MCF 10A (cell line): ENCODE measurements at regions not wholly inside any gene's neighbourhood (a gene's known extent, or its start where the extent isn't known, plus 50 kb on each side); places are given as distances from the start of the nearest gene placed in this dataset.

ENCODE experiments used
- BruUV-seq: library from RNA; stranded (reverse); fragments of 400-500 nt; replicated peaks from 2 replicates; lab custom pipeline; 2021; lab: Mats Ljungman, UMichigan
- CTCF ChIA-PET: fragments of 300-600 bp; sonication (Branson Sonifier 250); formaldehyde crosslinking; extraction: SDS; loops from one replicate; lab custom pipeline; 2021; ENCODE audit warnings: antibody characterized with exemption, inconsistent platforms; lab: Yijun Ruan, JAX
- POLR2A ChIA-PET: fragments of 300-600, 350-650 bp; sonication (Branson Sonifier 250); formaldehyde crosslinking; extraction: SDS; loops from one replicate; lab custom pipeline; 2020; ENCODE audit warnings: antibody characterized with exemption, inconsistent platforms; lab: Yijun Ruan, JAX
- DNase-seq: peaks from one replicate; pipeline ENCODE4 v3.0.0-alpha.2; 2018; ENCODE audit not compliant: unreplicated experiment
- H3K27ac Mint-ChIP-seq: one replicate; pipeline ENCODE4 v1.8.0; 2022; ENCODE audit warnings: mild to moderate bottlenecking, low read depth, mixed read lengths; ENCODE audit not compliant: unreplicated experiment
- H3K27me3 Mint-ChIP-seq: one replicate; pipeline ENCODE4 v1.8.0; 2022; ENCODE audit warnings: mixed read lengths; ENCODE audit not compliant: insufficient read depth, unreplicated experiment
- H3K36me3 Mint-ChIP-seq: one replicate; pipeline ENCODE4 v1.8.0; 2022; ENCODE audit warnings: mild to moderate bottlenecking, moderate library complexity, mixed read lengths; ENCODE audit not compliant: insufficient read depth, unreplicated experiment
- H3K4me1 Mint-ChIP-seq: one replicate; pipeline ENCODE4 v1.8.0; 2022; ENCODE audit warnings: mixed read lengths; ENCODE audit not compliant: insufficient read depth, unreplicated experiment
- H3K4me3 Mint-ChIP-seq: one replicate; pipeline ENCODE4 v1.8.0; 2022; ENCODE audit warnings: mild to moderate bottlenecking, moderate library complexity, mixed read lengths; ENCODE audit not compliant: unreplicated experiment
- H3K9me3 Mint-ChIP-seq: one replicate; pipeline ENCODE4 v1.8.0; 2022; ENCODE audit warnings: mixed read lengths; ENCODE audit not compliant: unreplicated experiment
- intact Hi-C: fragments of 100-400 bp; cut with micrococcal nuclease; formaldehyde crosslinking; loops from 2 replicates; pipeline ENCODE4 v1.14.1; 2022
- TF ChIP-seq, protein P1 (sequence below): fragments of 200-600 bp; IDR thresholded peaks from one replicate; pipeline ENCODE4 v1.8.0; 2022; ENCODE audit warnings: antibody characterized with exemption, mild to moderate bottlenecking; ENCODE audit not compliant: unreplicated experiment

- Mint-ChIP-seq H3K4me3 (no peak overlapping the region), H3K27me3 (no peaks in the 10 kb centered on the region), H3K36me3 (peaks cover 37% of the 10 kb centered on the region), H3K9me3 (no peaks in the 10 kb centered on the region), H3K27ac (peak overlapping the region; percentile 78), H3K4me1 (peaks cover 8% of the 10 kb centered on the region)
- no TSS peak for BruUV-seq
- ChIA-PET POLR2A (interaction anchor here (1.1 to 5.8 kb wide), 3 partner anchors 10 to 56 kb away, joined by 3 to 45 read pairs (median 12); no protein-coding TSS in a partner anchor), CTCF (interaction anchor here (0.6 to 1.5 kb wide), 4 partner anchors 8 to 21 kb away, joined by 3 read pairs; no protein-coding TSS in a partner anchor)
- intact Hi-C loops = loop anchor here (5.0 kb wide), 1 partner anchor 63 kb away; no protein-coding TSS in a partner anchor
- no peak for DNase-seq
- TF ChIP-seq, protein P1, sequence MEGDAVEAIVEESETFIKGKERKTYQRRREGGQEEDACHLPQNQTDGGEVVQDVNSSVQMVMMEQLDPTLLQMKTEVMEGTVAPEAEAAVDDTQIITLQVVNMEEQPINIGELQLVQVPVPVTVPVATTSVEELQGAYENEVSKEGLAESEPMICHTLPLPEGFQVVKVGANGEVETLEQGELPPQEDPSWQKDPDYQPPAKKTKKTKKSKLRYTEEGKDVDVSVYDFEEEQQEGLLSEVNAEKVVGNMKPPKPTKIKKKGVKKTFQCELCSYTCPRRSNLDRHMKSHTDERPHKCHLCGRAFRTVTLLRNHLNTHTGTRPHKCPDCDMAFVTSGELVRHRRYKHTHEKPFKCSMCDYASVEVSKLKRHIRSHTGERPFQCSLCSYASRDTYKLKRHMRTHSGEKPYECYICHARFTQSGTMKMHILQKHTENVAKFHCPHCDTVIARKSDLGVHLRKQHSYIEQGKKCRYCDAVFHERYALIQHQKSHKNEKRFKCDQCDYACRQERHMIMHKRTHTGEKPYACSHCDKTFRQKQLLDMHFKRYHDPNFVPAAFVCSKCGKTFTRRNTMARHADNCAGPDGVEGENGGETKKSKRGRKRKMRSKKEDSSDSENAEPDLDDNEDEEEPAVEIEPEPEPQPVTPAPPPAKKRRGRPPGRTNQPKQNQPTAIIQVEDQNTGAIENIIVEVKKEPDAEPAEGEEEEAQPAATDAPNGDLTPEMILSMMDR = no peak
Observed at GRCh38 chr9:750249-750967, 91.1 kb upstream of the DMRT1 start.

DNA sequence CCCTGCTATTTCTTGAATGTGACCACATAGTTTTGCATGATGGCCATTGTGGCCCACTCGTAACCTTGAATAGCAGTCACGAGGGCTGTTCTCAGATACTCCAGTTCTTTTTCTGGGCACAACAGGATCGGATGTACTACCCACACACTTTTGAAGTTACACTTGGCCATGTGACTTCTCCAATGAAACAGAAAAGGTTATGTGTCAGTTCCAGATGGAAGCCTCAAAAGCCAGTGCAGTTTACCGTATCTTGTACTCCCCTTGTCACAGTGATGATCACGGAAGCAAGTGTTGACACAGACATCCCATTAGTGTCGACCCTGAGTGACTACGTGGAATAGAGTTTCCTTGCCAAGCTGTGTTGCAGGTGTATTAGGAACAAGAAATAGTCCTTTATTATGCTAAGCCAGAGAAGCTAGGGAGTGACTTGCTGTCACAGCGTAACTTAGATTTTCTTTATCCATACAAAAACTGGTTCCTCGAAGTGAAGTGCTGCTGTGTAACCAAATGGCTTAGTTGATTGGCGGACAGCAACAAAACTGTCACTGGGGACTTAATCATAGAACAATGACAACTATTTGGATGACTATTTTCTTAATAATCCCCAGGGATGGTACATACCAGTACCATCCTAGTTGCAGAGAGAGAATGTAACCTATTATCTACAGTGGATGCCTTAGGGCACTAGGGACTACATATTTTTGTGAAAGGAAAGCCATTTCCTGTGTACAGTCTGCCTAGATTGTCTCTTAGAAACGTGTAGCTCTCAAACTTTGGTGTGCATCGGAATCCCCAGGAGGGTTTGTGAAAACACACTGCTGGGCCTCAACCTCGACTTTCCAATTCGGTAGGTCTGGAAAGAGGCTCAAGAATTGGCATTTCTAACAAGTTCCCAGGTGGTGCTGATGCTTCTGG is 90.1 kb upstream of the DMRT1 start:
- intact Hi-C loops = loop anchor here (5.0 kb wide), 1 partner anchor 64 kb away; no protein-coding TSS in a partner anchor
- Mint-ChIP-seq H3K9me3 (no peaks in the 10 kb centered on the region), H3K36me3 (peaks cover 36% of the 10 kb centered on the region), H3K4me3 (no peak overlapping the region), H3K4me1 (peaks cover 15% of the 10 kb centered on the region), H3K27ac (peak overlapping the region; percentile 78), H3K27me3 (no peaks in the 10 kb centered on the region)
- TF ChIP-seq, protein P1 = no peak
- no peak for DNase-seq
- no TSS peak for BruUV-seq
- CTCF ChIA-PET = interaction anchor here (0.6 to 1.0 kb wide), 5 partner anchors 9 to 367 kb away, joined by 3 to 6 read pairs (median 4); no protein-coding TSS in a partner anchor
- POLR2A ChIA-PET = interaction anchor here (0.6 to 5.8 kb wide), 15 partner anchors 10 to 1900 kb away, joined by 3 to 45 read pairs (median 4); no protein-coding TSS in a partner anchor

DNA sequence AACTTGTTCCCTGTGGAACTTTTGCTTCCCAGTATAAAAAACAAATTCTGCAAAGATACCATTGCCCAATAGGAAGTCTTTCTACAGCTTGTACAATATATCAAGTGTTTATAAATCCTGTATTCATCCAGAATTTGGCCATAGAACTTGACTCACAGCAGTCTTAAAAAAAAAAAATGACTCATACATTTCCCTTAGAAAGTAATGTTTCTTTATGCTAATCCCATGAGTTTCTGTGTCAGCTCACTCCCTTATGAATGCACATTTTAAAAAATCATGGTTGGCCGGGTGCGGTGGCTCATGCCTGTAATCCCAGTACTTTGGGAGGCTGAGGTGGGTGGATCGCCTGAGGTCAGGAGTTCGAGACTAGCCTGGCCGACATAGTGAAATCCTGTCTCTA is 89.3 kb upstream of the DMRT1 start:
- CTCF ChIA-PET = interaction anchor here (0.7 to 1.0 kb wide), 5 partner anchors 8 to 368 kb away, joined by 3 to 6 read pairs (median 4); no protein-coding TSS in a partner anchor

More for the DNA sequence above, 89.3 kb upstream of the DMRT1 start:
- peak overlapping the region; percentile 78 for H3K27ac Mint-ChIP-seq
- intact Hi-C loops = loop anchor here (5.0 kb wide), 1 partner anchor 65 kb away; no protein-coding TSS in a partner anchor
- no peaks in the 10 kb centered on the region for H3K9me3 Mint-ChIP-seq
- no peak overlapping the region for H3K4me3 Mint-ChIP-seq
- TF ChIP-seq, protein P1 = no peak
- H3K4me1 Mint-ChIP-seq = peaks cover 15% of the 10 kb centered on the region
- POLR2A ChIA-PET = interaction anchor here (0.6 to 5.8 kb wide), 16 partner anchors 9 to 1899 kb away, joined by 3 to 45 read pairs (median 4); no protein-coding TSS in a partner anchor
- no TSS peak for BruUV-seq
- DNase-seq = peak; percentile 89
- no peaks in the 10 kb centered on the region for H3K27me3 Mint-ChIP-seq
- peaks cover 29% of the 10 kb centered on the region for H3K36me3 Mint-ChIP-seq
